ENCODE measurements at regions not wholly inside any gene's neighbourhood (a gene's known extent, or its start where the extent isn't known, plus 50 kb on each side); places are given as distances from the start of the nearest gene placed in this dataset.

GRCh38 chr1:208298593-208299269, 54.5 kb upstream of the PLXNA2 start:
- no peak for DNase-seq

GRCh38 chr1:208300084-208300770, 56.0 kb upstream of the PLXNA2 start:
- DNase-seq = no peak

GRCh38 chr1:208302699-208303238, 58.6 kb upstream of the PLXNA2 start:
- no peak for DNase-seq

- no peak for DNase-seq
Observed at GRCh38 chr1:208303743-208304712, 59.8 kb upstream of the PLXNA2 start.

- DNase-seq = no peak
Observed at GRCh38 chr1:208308221-208308620, 64.0 kb upstream of the PLXNA2 start.

GRCh38 chr1:208309771-208310170, 65.6 kb upstream of the PLXNA2 start:
- no peak for DNase-seq

- DNase-seq = no peak
Observed at GRCh38 chr1:208312706-208313105, 68.5 kb upstream of the PLXNA2 start.

GRCh38 chr1:208314431-208314830, 70.2 kb upstream of the PLXNA2 start:
- DNase-seq = no peak

GRCh38 chr1:208318150-208318734, 74.1 kb upstream of the PLXNA2 start:
- DNase-seq = peak; percentile 68

- no peak for DNase-seq
Observed at GRCh38 chr1:208324005-208324404, 79.8 kb upstream of the PLXNA2 start.

- DNase-seq = no peak
Observed at GRCh38 chr1:208326033-208326432, 81.8 kb upstream of the PLXNA2 start.

- DNase-seq = peak; percentile 25
Observed at GRCh38 chr1:208329300-208329699, 85.1 kb upstream of the PLXNA2 start.

GRCh38 chr1:208332036-208332773, 88.0 kb upstream of the PLXNA2 start:
- no peak for DNase-seq

GRCh38 chr1:208332774-208333126, 88.6 kb upstream of the PLXNA2 start:
- no peak for DNase-seq

GRCh38 chr1:208333676-208334075, 89.5 kb upstream of the PLXNA2 start:
- no peak for DNase-seq

- no peak for DNase-seq
Observed at GRCh38 chr1:208335371-208336136, 91.4 kb upstream of the PLXNA2 start.

GRCh38 chr1:208336137-208336518, 91.9 kb upstream of the PLXNA2 start:
- no peak for DNase-seq

GRCh38 chr1:208339911-208340310, 95.7 kb upstream of the PLXNA2 start:
- no peak for DNase-seq

- DNase-seq = no peak
Observed at GRCh38 chr1:208343226-208343625, 99.0 kb upstream of the PLXNA2 start.

- DNase-seq = no peak
Observed at GRCh38 chr1:208344202-208344857, 100.1 kb upstream of the PLXNA2 start.

- DNase-seq = no peak
Observed at GRCh38 chr1:208347191-208347590, 103.0 kb upstream of the PLXNA2 start.
